H1 (cell line): ENCODE measurements at regions not wholly inside any gene's neighbourhood (a gene's known extent, or its start where the extent isn't known, plus 50 kb on each side); places are given as distances from the start of the nearest gene placed in this dataset.

Source experiments
- CHD7 ChIP-seq: fragments of 300-600 bp; sonication (generic); IDR thresholded peaks from 2 replicates; pipeline ENCODE4 v1.7.1; 2012; ENCODE audit warnings: low read length, moderate library complexity, mild to moderate bottlenecking, inconsistent platforms; ENCODE audit not compliant: insufficient replicate concordance
- CTBP2 ChIP-seq: IDR thresholded peaks from 2 replicates; pipeline ENCODE4 v1.7.0; 2011; ENCODE audit warnings: borderline replicate concordance, mild to moderate bottlenecking, moderate library complexity, mixed read lengths, low read length; ENCODE audit not compliant: insufficient read depth, insufficient read length
- KDM1A ChIP-seq: fragments of 200-600, 300-600 bp; sonication (generic); IDR thresholded peaks from 2 replicates; pipeline ENCODE4 v1.7.1; 2016; ENCODE audit warnings: mild to moderate bottlenecking, low read length, borderline replicate concordance
- MAX ChIP-seq: IDR thresholded peaks from 2 replicates; pipeline ENCODE4 v1.6.1; 2012; ENCODE audit warnings: inconsistent platforms
- POLR2AphosphoS5 ChIP-seq: IDR thresholded peaks from 2 replicates; pipeline ENCODE4 v1.6.1; 2011; ENCODE audit warnings: low read depth, low read length
- RBBP5 ChIP-seq: IDR thresholded peaks from 2 replicates; pipeline ENCODE4 v1.7.1; 2012; ENCODE audit warnings: low read depth, mild to moderate bottlenecking, inconsistent platforms, low read length, moderate library complexity, borderline replicate concordance
- SP4 ChIP-seq: IDR thresholded peaks from 2 replicates; pipeline ENCODE4 v1.6.1; 2012; ENCODE audit warnings: low read length, inconsistent platforms

DNA sequence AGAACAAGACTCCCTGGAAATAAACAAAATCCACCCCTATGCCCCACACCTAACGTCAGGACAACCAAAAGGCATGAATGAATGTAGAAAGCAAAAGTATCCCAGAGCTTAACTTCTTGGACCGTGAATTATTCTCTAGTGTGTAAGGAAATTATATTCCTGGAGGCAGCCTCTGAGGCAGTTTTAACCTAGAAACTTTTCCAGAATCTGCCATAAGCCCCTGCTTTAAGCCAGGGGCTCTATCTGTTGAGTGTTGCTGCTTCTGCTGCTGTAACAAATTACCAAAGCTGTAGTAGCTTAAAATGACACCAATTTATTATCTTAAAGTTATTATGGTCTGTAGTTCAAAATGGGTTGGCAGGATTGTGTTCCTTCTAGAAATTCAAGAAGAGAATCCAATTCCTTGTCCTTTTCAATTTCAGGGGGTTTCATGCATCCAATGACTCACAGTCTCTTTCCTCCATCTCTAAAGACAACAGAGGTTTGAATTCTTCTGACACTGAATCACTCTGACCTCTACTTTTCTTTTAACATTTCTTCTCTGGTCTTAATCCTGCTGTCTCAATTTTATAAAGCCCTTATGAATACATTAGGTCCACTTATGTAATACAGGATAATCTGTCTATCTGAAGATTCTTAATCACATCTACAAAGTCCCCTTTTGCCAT lies 242.7 kb downstream of the ATXN7L3B start (continued):
- TF ChIP-seq CHD7 (no peak), POLR2AphosphoS5 (no peak), KDM1A (no peak), CTBP2 (no peak), RBBP5 (no peak), MAX (no peak), SP4 (no peak)
